HTR-8/SVneo (cell line): ENCODE measurements at regions not wholly inside any gene's neighbourhood (a gene's known extent, or its start where the extent isn't known, plus 50 kb on each side); places are given as distances from the start of the nearest gene placed in this dataset.

Experiments
- DNase-seq: peaks from one replicate; pipeline ENCODE4 v3.0.0; 2011; ENCODE audit warnings: low spot score, mixed read lengths; ENCODE audit not compliant: insufficient read length
- FAIRE-seq: peaks from 2 replicates; lab custom pipeline; 2011; peaks lifted over from hg19 to GRCh38; lab: Jason Lieb, UNC

DNA sequence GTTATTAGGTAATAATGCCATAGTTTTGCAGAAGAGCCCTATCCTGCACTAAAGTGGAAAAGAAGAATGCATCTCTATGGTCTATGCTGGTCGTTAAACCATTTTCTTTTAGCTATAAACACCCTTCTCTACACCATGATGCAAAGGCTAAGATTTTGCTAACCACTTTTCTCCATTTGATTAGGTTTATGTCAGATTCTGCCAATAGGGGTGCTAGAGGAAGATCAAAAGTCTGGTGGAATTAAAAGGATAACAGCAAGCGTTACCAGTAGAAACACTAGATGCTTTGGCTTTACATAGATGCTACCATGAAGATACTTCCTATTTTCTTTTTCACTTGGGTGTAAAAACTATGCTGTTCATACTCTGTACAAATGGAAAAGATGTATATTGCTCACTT lies 669.8 kb upstream of the ARPP21 start:
- DNase-seq = no peak
- no peak for FAIRE-seq

DNA sequence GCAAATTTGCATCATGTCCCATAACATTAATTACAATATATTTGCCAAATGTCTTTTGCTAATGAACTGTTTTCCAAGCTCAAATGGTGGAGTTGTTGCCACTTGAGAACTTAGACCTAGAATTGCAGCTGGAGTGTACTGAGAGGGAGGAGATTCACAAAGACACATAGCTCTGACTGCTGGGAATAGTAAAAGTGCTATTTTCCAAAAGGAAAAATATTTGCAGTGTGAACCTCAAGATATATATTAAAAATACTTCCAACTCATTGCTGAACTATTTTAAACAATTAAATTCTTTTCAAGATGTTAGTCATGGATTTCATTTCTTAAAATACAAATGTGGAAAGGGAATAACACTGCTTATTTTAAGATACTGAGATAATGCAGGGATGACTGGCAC lies 666.8 kb upstream of the ARPP21 start:
- no peak for FAIRE-seq

DNA sequence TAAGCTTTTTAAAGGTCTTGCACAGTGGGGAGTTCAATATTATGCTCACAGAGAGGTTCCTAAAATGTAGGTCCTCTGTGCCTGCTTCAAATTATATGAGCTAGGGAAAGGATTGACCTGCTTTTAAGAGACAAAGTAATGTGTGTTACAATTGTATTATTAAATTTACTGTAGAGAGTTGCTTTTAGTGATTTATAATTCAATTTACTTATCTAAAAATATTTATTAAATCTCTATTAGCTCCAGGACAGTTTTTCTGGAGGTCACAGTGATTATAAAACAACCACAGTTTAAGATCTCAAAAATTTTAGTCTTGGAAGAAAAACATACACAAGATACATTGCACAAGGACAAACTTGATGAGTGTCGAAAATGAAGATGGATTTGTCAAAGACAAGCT lies 665.7 kb upstream of the ARPP21 start:
- DNase-seq (no peak), FAIRE-seq (no peak)

More for the DNA sequence above, 666.8 kb upstream of the ARPP21 start:
- DNase-seq = no peak

- DNase-seq (no peak), FAIRE-seq (no peak)
Measured at GRCh38 chr3:34983631-34984030, 655.7 kb upstream of the ARPP21 start.

- FAIRE-seq (no peak), DNase-seq (no peak)
Measured at GRCh38 chr3:34988296-34988695, 651.0 kb upstream of the ARPP21 start.

GRCh38 chr3:34995796-34996430 lies 643.4 kb upstream of the ARPP21 start:
- FAIRE-seq (no peak), DNase-seq (no peak)

- FAIRE-seq = no peak
- DNase-seq = no peak
Measured at GRCh38 chr3:34998902-34999301, 640.4 kb upstream of the ARPP21 start.

DNA sequence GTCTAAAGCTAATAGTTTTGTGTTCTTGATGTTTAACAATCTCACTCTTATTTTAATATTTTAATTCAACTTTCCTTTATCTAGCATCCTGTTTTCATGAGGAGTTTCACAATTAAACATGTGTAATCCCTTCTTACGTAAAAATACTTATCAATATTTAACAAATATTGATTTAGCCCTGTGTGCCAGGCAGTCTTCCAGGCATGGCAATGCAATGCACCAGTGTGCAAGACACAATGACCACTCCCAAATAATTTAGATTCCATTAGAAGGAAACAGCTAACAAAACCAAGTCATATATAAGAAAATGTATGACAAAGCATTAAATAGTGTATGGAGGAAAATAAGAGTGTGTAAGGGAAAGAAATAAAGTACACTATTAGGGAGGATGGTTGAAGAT lies 627.1 kb upstream of the ARPP21 start:
- DNase-seq = no peak

DNA sequence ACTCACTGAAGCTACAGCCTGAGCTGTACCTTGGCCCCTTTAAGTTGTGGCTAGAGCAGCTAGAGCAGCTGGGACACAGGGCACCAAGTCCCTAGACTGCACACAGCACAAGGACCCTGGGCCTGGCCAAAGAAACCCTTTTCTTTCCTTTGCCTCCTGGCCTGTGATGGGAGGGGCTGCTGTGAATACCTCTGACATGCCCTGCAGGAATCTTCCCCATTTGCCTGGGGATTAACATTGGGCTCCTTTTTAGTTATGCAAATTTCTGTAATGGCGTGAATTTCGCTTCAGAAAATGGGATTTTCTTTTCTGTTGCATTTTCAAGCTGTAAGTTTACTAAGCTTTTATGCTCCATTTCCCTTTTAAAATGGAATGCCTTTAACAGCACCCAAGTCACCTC lies 611.2 kb upstream of the ARPP21 start:
- no peak for DNase-seq
- FAIRE-seq = no peak

More for the DNA sequence above, 627.1 kb upstream of the ARPP21 start:
- no peak for FAIRE-seq

DNA sequence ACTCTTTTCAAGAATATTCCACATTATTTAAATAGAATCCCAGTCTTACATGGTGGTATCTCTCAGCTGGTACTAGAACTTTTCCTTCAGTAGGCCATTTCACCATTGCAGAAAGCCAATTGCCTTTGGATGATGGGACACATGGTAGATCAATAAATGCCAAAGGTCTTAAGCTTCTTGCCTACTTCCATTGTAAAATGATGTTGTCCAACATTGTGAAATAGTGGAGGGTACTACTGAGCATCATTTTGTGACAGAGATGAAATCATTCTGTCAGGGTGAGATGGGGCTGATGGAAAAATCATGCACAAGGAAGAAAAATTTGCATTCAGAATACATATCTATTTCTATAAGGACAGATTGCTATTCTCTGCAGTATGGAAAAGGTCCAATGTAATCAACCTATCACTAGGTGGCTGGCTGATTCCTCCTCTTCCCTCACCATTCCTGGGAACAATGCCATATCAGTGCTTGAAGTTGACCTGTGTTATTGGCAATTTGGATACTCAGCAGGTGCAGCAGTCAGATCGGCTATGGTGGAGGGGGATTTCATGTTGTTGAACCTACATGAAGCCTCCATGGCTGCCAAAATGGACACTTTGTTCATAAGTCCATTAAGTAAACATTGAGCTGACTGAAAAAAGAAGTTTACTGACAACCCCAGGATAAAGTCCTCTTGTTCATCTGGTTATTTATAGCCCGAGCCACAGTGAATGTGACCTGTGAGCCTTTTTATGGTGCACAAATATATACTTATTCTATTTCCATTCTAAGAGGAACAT lies 596.9 kb upstream of the ARPP21 start:
- DNase-seq (no peak), FAIRE-seq (no peak)

GRCh38 chr3:35043040-35043439 lies 596.3 kb upstream of the ARPP21 start:
- no peak for FAIRE-seq
- DNase-seq = no peak

GRCh38 chr3:35044190-35044589 lies 595.1 kb upstream of the ARPP21 start:
- DNase-seq (no peak), FAIRE-seq (no peak)

DNA sequence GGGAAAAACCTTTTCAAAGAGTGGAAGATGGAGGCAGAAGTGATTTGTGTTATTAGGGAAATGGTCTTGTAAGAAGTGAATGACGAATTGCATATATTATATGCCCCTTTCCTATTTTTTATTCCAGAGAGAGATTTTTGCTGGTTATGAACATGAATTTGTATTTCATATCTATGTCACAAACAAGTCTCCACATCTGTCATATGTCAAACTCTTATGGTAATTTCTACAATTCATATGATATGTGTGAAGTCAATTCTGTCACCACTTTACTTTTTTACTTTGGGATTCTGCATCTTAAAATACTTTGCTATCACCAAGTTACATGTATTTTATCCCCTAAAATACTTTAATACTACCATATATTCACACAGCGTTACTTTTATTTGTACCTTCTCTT lies 594.2 kb upstream of the ARPP21 start:
- DNase-seq (no peak), FAIRE-seq (no peak)

GRCh38 chr3:35064761-35065160 lies 574.6 kb upstream of the ARPP21 start:
- FAIRE-seq (no peak), DNase-seq (no peak)

GRCh38 chr3:35065891-35066290 lies 573.4 kb upstream of the ARPP21 start:
- no peak for FAIRE-seq
- DNase-seq = no peak

GRCh38 chr3:35067750-35068149 lies 571.6 kb upstream of the ARPP21 start:
- no peak for DNase-seq
- FAIRE-seq = no peak

DNA sequence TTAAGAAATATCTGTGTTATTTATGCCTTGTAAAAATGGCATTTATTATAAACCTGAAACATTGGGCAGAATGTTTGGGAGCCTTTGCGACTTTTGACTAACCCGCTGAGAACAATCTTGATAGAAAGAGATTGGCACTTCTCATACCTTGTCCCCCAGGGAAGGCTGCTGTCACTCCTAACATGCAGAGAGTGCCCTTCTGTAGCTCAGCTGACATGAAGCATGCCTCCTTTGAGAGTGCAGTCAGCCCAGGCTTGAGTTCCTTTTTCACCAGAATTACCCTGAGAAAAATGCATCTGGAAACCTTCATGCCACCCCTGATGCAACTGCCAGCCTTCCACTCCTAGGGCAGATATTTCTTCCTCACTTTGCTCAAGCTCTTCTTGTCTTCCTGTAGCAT lies 569.2 kb upstream of the ARPP21 start:
- FAIRE-seq = no peak

GRCh38 chr3:35071772-35072171 lies 567.6 kb upstream of the ARPP21 start:
- DNase-seq (no peak), FAIRE-seq (no peak)

More for the DNA sequence above, 569.2 kb upstream of the ARPP21 start:
- no peak for DNase-seq

DNA sequence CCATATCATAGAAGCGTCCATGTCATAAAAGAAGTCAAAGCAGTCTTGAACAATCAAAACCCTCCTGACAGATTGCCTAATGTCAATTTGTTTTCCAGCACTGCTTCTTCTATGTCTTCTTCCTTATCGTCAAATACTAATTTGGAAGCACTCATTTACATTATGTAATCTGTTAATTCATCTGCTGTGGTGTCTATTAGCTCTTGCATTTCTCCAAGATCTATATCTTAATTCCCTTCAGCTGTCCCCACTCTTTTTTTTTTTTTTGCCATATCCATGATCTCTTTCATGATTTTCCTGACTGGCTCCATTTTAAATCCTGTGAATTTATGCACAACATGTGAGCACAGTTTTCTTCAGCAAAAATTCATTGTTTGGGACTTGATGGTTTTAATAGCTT lies 560.5 kb upstream of the ARPP21 start:
- no peak for DNase-seq
- no peak for FAIRE-seq

DNA sequence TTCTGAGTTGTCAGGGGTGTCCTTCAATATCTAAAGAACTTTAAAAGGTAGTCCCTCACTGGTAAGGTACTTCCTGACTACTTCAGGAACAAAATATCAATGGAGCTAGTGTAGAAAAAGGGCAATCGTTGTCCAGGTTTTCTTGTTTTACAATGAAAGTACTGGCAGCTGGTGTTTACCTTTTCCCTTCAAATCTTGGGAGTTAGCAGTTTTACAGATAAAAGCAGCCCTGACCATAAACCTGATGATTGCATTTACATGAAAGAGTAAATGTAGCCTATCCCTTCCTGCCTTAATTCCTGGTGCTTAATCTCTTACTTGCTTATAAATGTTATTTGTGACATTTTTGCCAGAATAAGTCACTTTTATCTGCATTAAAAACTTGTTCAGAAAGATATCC lies 559.9 kb upstream of the ARPP21 start:
- FAIRE-seq (no peak), DNase-seq (no peak)

GRCh38 chr3:35081899-35082298 lies 557.4 kb upstream of the ARPP21 start:
- DNase-seq (no peak), FAIRE-seq (no peak)

DNA sequence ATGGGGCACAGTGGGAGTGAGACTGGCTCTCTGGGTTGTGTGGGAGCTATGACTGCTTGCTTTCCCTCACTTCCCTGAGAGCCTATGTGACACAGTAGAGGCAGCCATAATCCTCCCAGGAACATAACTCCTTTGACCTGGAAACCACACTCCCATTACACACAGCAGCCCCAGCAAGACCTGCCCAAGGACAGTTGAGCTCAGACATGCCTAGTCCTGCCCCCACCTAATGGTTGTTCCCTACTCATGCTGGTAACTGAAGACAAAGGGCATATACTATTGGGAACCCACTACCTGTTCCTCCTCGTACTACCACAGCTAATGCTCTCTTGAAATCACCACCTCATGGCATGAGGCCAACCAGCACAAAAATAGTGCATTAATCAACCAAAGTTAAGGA lies 550.4 kb upstream of the ARPP21 start:
- DNase-seq (no peak), FAIRE-seq (no peak)
